ENCODE measurements at regions not wholly inside any gene's neighbourhood (a gene's known extent, or its start where the extent isn't known, plus 50 kb on each side); places are given as distances from the start of the nearest gene placed in this dataset.

DNA sequence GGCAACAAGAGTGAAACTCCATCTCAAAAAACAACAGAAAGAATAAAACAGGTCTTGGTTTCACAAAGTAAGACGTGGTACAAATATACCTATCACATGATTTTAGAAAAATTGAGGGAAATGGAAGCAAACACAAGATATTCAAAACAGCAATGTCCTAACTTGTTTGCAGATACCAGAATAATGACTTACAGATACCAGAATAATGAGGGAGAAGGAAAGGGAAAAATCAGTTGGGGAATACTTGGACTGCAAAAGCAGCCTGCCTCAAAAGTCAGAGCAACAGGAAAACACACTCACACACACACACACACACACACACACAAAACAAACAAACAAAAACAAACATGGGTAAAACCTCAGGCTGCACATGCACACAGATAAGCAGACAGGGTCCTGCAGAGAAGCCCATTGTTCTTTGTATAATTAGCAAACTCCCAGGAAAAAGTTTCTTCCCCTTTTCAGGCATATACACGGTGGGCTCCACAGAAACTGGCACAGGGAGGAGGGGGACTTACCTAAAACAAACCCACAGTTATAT lies 65.7 kb upstream of the CAPRIN2 start:
- Histone ChIP-seq H3K27me3 (no peaks in the 10 kb centered on the region), H3K36me3 (no peaks in the 10 kb centered on the region), H3K4me1 (no peaks in the 10 kb centered on the region), H3K4me3 (no peak overlapping the region), H3K27ac (no peak overlapping the region), H3K9me3 (no peaks in the 10 kb centered on the region)
- intact Hi-C loops (cut with DNase I; ENCODE audit: low total_unique reads) = no loop called here
- no peak for DNase-seq
- ATAC-seq = no peak
- no peak for TF ChIP-seq POLR2A (IDR thresholded peaks at IDR 0.05)
- in situ Hi-C loops (cut with MboI; ENCODE audit: low sequenced_read_pairs in 4 of 4) = loop anchor here in 1 of 4 donors (25.0 kb wide), 1 partner anchor 1308 kb away; no protein-coding TSS in a partner anchor

- DNase-seq (no peak), ATAC-seq (no peak)
- in situ Hi-C loops (cut with MboI; ENCODE audit: low sequenced_read_pairs in 4 of 4) = loop anchor here in 1 of 4 donors (25.0 kb wide), 1 partner anchor 1306 kb away; no protein-coding TSS in a partner anchor
- Histone ChIP-seq H3K9me3 (no peaks in the 10 kb centered on the region), H3K36me3 (no peaks in the 10 kb centered on the region), H3K4me3 (no peak overlapping the region), H3K27ac (no peak overlapping the region), H3K4me1 (no peaks in the 10 kb centered on the region), H3K27me3 (no peaks in the 10 kb centered on the region)
- intact Hi-C loops (cut with DNase I; ENCODE audit: low total_unique reads) = no loop called here
- TF ChIP-seq, protein P1, sequence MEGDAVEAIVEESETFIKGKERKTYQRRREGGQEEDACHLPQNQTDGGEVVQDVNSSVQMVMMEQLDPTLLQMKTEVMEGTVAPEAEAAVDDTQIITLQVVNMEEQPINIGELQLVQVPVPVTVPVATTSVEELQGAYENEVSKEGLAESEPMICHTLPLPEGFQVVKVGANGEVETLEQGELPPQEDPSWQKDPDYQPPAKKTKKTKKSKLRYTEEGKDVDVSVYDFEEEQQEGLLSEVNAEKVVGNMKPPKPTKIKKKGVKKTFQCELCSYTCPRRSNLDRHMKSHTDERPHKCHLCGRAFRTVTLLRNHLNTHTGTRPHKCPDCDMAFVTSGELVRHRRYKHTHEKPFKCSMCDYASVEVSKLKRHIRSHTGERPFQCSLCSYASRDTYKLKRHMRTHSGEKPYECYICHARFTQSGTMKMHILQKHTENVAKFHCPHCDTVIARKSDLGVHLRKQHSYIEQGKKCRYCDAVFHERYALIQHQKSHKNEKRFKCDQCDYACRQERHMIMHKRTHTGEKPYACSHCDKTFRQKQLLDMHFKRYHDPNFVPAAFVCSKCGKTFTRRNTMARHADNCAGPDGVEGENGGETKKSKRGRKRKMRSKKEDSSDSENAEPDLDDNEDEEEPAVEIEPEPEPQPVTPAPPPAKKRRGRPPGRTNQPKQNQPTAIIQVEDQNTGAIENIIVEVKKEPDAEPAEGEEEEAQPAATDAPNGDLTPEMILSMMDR (IDR thresholded peaks at IDR 0.05 in 4 of 5, conservative IDR thresholded peaks at IDR 0.05 in 1 of 5) = no peak
- no peak for TF ChIP-seq POLR2A (IDR thresholded peaks at IDR 0.05)
Measured at GRCh38 chr12:30818562-30818961, 63.8 kb upstream of the CAPRIN2 start.

- Histone ChIP-seq H3K36me3 (no peaks in the 10 kb centered on the region), H3K4me3 (no peak overlapping the region), H3K4me1 (no peaks in the 10 kb centered on the region), H3K9me3 (no peaks in the 10 kb centered on the region), H3K27ac (no peak overlapping the region), H3K27me3 (no peaks in the 10 kb centered on the region)
- DNase-seq (no peak), ATAC-seq (no peak)
- TF ChIP-seq POLR2A (IDR thresholded peaks at IDR 0.05) = no peak
- TF ChIP-seq, protein P1 (IDR thresholded peaks at IDR 0.05 in 4 of 5, conservative IDR thresholded peaks at IDR 0.05 in 1 of 5) = no peak
- intact Hi-C loops (cut with DNase I; ENCODE audit: low total_unique reads) (no loop called here), in situ Hi-C loops (cut with MboI; ENCODE audit: low sequenced_read_pairs in 4 of 4) (loop anchor here in 1 of 4 donors (25.0 kb wide), 1 partner anchor 1305 kb away; no protein-coding TSS in a partner anchor)
Measured at GRCh38 chr12:30816742-30817465, 62.2 kb upstream of the CAPRIN2 start.

DNA sequence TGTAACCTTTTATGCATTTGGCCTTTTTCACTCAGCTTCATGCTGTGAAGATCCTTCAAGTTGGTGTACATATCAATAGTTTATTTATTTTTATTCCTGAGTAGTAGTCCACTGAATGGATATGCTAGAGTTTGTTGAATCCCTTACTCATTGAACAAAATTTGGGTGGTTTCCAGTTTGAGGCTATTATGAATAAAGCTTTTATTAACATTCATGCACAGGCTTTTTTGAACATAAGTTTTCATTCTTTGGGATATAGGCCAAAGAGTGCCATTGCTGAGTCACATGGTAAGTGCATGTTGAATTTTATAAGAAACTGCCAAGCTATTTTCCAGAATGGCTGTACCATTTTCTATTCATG lies 59.5 kb upstream of the CAPRIN2 start:
- in situ Hi-C loops (cut with MboI; ENCODE audit: low sequenced_read_pairs in 4 of 4) (loop anchor here in 1 of 4 donors (25.0 kb wide), 1 partner anchor 1302 kb away; no protein-coding TSS in a partner anchor), intact Hi-C loops (cut with DNase I; ENCODE audit: low total_unique reads) (no loop called here)
- Histone ChIP-seq H3K4me3 (no peak overlapping the region), H3K36me3 (no peaks in the 10 kb centered on the region), H3K4me1 (no peaks in the 10 kb centered on the region), H3K27ac (no peak overlapping the region), H3K27me3 (no peaks in the 10 kb centered on the region), H3K9me3 (no peaks in the 10 kb centered on the region)
- TF ChIP-seq, protein P1 (IDR thresholded peaks at IDR 0.05 in 4 of 5, conservative IDR thresholded peaks at IDR 0.05 in 1 of 5) = no peak
- TF ChIP-seq POLR2A (IDR thresholded peaks at IDR 0.05) = no peak
- DNase-seq = no peak
- no peak for ATAC-seq

- ATAC-seq (no peak), DNase-seq (no peak)
- no peaks in the 10 kb centered on the region for H3K36me3 ChIP-seq
- in situ Hi-C loops (cut with MboI; ENCODE audit: low sequenced_read_pairs in 4 of 4) (loop anchor here in 1 of 4 donors (25.0 kb wide), 1 partner anchor 1301 kb away; no protein-coding TSS in a partner anchor), intact Hi-C loops (cut with DNase I; ENCODE audit: low total_unique reads) (no loop called here)
- H3K27me3 ChIP-seq = no peaks in the 10 kb centered on the region
- H3K27ac ChIP-seq = no peak overlapping the region
- no peaks in the 10 kb centered on the region for H3K4me1 ChIP-seq
- no peaks in the 10 kb centered on the region for H3K9me3 ChIP-seq
- TF ChIP-seq, protein P1 (IDR thresholded peaks at IDR 0.05 in 4 of 5, conservative IDR thresholded peaks at IDR 0.05 in 1 of 5) = no peak
- no peak for TF ChIP-seq POLR2A (IDR thresholded peaks at IDR 0.05)
- no peak overlapping the region for H3K4me3 ChIP-seq
Measured at GRCh38 chr12:30813525-30814294, 59.0 kb upstream of the CAPRIN2 start.
